B cell (primary cell): ENCODE measurements at regions not wholly inside any gene's neighbourhood (a gene's known extent, or its start where the extent isn't known, plus 50 kb on each side); places are given as distances from the start of the nearest gene placed in this dataset.

Experiments
- ATAC-seq: fragments of 200-7000 bp; cut with Tn5 transposase; one replicate; pipeline ENCODE4 v1.10.0; 2021; ENCODE audit warnings: low read depth, mild to moderate bottlenecking, moderate number of reproducible peaks, moderate library complexity
- CTCF ChIA-PET: fragments of 350-600 bp; sonication (Branson Sonifier 250); formaldehyde crosslinking; loops from one replicate; lab custom pipeline; 2021; ENCODE audit warnings: antibody characterized with exemption, inconsistent platforms; lab: Charles Lee
- POLR2A ChIA-PET: fragments of 350-600 bp; sonication (Branson Sonifier 250); formaldehyde crosslinking; loops from one replicate; lab custom pipeline; 2021; ENCODE audit warnings: antibody characterized with exemption; lab: Charles Lee
- DNase-seq: peaks from one replicate; pipeline ENCODE4 v3.0.0; 2013
- H2AFZ ChIP-seq: 2 replicates; pipeline ENCODE4 v1.6.1; 2012; ENCODE audit warnings: mild to moderate bottlenecking, low read depth, low read length; ENCODE audit not compliant: insufficient read depth, poor library complexity, severe bottlenecking
- H3K27ac ChIP-seq, 2 donors: 1 replicate in 1 of 2; 2 replicates in 1 of 2; pipeline ENCODE4 v1.5.1; 2012 to 2013; ENCODE audit warnings: low read length in 2 of 2, mild to moderate bottlenecking in 2 of 2, moderate library complexity in 1 of 2
- H3K27me3 ChIP-seq, 4 experiments: fragments of 200-600 bp in 1 of 4; sonication (generic) in 1 of 4; replicated peaks in 1 of 4; 1 replicate in 2 of 4; 2 replicates in 2 of 4; pipeline versions ENCODE4 v1.6.1 to v1.7.0; 2013 to 2016; ENCODE audit warnings: low read length in 3 of 4, mild to moderate bottlenecking in 2 of 4, mixed read lengths in 1 of 4, moderate library complexity in 1 of 4; ENCODE audit not compliant: insufficient read depth in 4 of 4, control insufficient read depth in 3 of 4; ENCODE audit errors: control extremely low read depth in 1 of 4
- H3K36me3 ChIP-seq, 2 experiments: replicated peaks in 1 of 2; 1 replicate in 1 of 2; 2 replicates in 1 of 2; pipeline versions ENCODE4 v1.6.1 to v1.7.1; 2013; ENCODE audit warnings: low read length in 1 of 2; ENCODE audit not compliant: insufficient read depth in 2 of 2, control insufficient read depth in 1 of 2; ENCODE audit errors: control extremely low read depth in 1 of 2, extremely low read depth in 1 of 2
- H3K4me1 ChIP-seq, 2 donors: fragments of 200-600 bp in 1 of 2; sonication (generic) in 1 of 2; 1 replicate in 1 of 2; 2 replicates in 1 of 2; pipeline versions ENCODE4 v1.5.1 to v1.6.1; 2013 to 2017; ENCODE audit warnings: low read length in 2 of 2; ENCODE audit not compliant: control insufficient read depth in 2 of 2, insufficient read depth in 2 of 2
- H3K4me2 ChIP-seq: replicated peaks from 2 replicates; pipeline ENCODE3; 2012; ENCODE audit warnings: mild to moderate bottlenecking, low read depth, low read length; ENCODE audit not compliant: poor library complexity, severe bottlenecking
- H3K4me3 ChIP-seq, 5 experiments: fragments of 200-600 bp in 1 of 5; sonication (generic) in 1 of 5; 1 replicate in 3 of 5; 2 replicates in 2 of 5; pipeline versions ENCODE4 v1.5.1 to v1.7.0; 2011 to 2016; ENCODE audit warnings: low read length in 4 of 5, mild to moderate bottlenecking in 4 of 5, low read depth in 2 of 5, control low read depth in 1 of 5, moderate library complexity in 1 of 5; ENCODE audit not compliant: insufficient read depth in 1 of 5; ENCODE audit errors: control extremely low read depth in 1 of 5, extremely low read depth in 1 of 5
- H3K79me2 ChIP-seq: fragments of 200-600 bp; sonication (generic); one replicate; pipeline ENCODE4 v1.6.0; 2016; ENCODE audit warnings: low read length; ENCODE audit not compliant: control insufficient read depth, insufficient read depth
- H3K9ac ChIP-seq: fragments of 200-600 bp; sonication (generic); 2 replicates; pipeline ENCODE4 v1.6.1; 2017; ENCODE audit warnings: mild to moderate bottlenecking, low read length, moderate library complexity
- H3K9me3 ChIP-seq, 3 donors: one replicate each; pipeline versions ENCODE4 v1.6.1 to v1.7.1; 2013; ENCODE audit warnings: low read length in 2 of 3; ENCODE audit not compliant: control insufficient read depth in 2 of 3, insufficient read depth in 1 of 3; ENCODE audit errors: control extremely low read depth in 1 of 3
- H4K20me1 ChIP-seq: 2 replicates; pipeline ENCODE4 v1.6.0; 2012; ENCODE audit warnings: mild to moderate bottlenecking, low read length; ENCODE audit not compliant: insufficient read depth, control insufficient read depth, poor library complexity, severe bottlenecking
- H3K27ac Mint-ChIP-seq: one replicate; pipeline ENCODE4 v1.8.0; 2021; ENCODE audit warnings: mixed read lengths
- H3K27me3 Mint-ChIP-seq: one replicate; pipeline ENCODE4 v1.8.0; 2021; ENCODE audit warnings: mixed read lengths
- H3K4me1 Mint-ChIP-seq: one replicate; pipeline ENCODE4 v1.8.0; 2021; ENCODE audit warnings: mixed read lengths
- H3K4me3 Mint-ChIP-seq: one replicate; pipeline ENCODE4 v1.8.0; 2021; ENCODE audit warnings: mixed read lengths
- H3K9me3 Mint-ChIP-seq: one replicate; pipeline ENCODE4 v1.8.0; 2022; ENCODE audit warnings: mixed read lengths; ENCODE audit not compliant: insufficient read depth
- EZH2 ChIP-seq: IDR thresholded peaks from 2 replicates; pipeline ENCODE4 v1.6.1; 2012; ENCODE audit warnings: borderline replicate concordance, low read depth, mild to moderate bottlenecking, moderate library complexity, low read length; ENCODE audit not compliant: insufficient read depth, poor library complexity, severe bottlenecking
- WGBS: methylation state at CpG from one replicate; pipeline ENCODE4 v1.1.5; 2013; ENCODE audit warnings: missing lambda C conversion rate; ENCODE audit not compliant: insufficient coverage; 5-methylcytosine and 5-hydroxymethylcytosine counted together
- intact Hi-C: fragments of 100-400 bp; cut with micrococcal nuclease; formaldehyde crosslinking; loops from one replicate; pipeline ENCODE4 v1.10.0; 2022
- TF ChIP-seq, protein P1 (sequence below): fragments of 200-600 bp; IDR thresholded peaks from one replicate; pipeline ENCODE4 v1.8.0; 2022; ENCODE audit warnings: antibody characterized with exemption, mild to moderate bottlenecking

DNA sequence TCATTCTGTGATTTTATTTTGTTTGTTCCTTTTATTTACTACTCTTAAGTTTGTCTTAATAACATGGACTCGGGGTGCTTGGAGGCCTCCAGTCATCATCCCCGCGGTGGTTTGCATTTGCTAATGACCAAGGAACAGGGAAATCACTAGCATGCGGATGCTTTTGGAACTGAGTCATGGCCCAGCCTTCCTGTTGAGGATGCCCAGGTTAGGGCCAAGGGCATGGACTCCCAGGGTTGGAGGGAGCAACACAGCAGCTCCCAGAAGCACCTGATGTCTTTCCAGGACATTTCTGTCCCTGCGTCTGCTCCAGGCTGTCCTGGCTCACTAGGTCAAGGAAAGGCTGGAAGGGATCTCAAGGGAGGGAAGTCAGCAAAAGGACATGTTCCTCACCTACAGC lies 423.7 kb upstream of the TSHZ3 start:
- intact Hi-C loops, result no loop called here
- CTCF ChIA-PET, result no interaction called here
- H3K4me2 ChIP-seq, result no peak overlapping the region
- no peak overlapping the region for H3K4me3 Mint-ChIP-seq
- ATAC-seq (no peak), DNase-seq (no peak)
- WGBS, result 100% methylated on average over 1 of the region's 5 CpGs
- no peaks in the 10 kb centered on the region for H4K20me1 ChIP-seq
- no peak overlapping the region for H3K27ac ChIP-seq
- H3K9ac ChIP-seq, result no peak overlapping the region
- H3K4me1 Mint-ChIP-seq, result no peaks in the 10 kb centered on the region
- H3K4me3 ChIP-seq, result no peak overlapping the region
- H3K9me3 Mint-ChIP-seq, result peaks cover 3% of the 10 kb centered on the region
- H3K27ac Mint-ChIP-seq, result no peak overlapping the region
- POLR2A ChIA-PET, result no interaction called here
- no peaks in the 10 kb centered on the region for H3K79me2 ChIP-seq
- no peaks in the 10 kb centered on the region for H3K27me3 ChIP-seq
- H3K4me1 ChIP-seq, result no peaks in the 10 kb centered on the region
- no peaks in the 10 kb centered on the region for H3K27me3 Mint-ChIP-seq
- TF ChIP-seq EZH2, result no peak
- H3K9me3 ChIP-seq, result peaks cover 0 to 16% (median 3%) of the 10 kb centered on the region in 3 donors
- no peaks in the 10 kb centered on the region for H3K36me3 ChIP-seq
- H2AFZ ChIP-seq, result no peak overlapping the region

DNA sequence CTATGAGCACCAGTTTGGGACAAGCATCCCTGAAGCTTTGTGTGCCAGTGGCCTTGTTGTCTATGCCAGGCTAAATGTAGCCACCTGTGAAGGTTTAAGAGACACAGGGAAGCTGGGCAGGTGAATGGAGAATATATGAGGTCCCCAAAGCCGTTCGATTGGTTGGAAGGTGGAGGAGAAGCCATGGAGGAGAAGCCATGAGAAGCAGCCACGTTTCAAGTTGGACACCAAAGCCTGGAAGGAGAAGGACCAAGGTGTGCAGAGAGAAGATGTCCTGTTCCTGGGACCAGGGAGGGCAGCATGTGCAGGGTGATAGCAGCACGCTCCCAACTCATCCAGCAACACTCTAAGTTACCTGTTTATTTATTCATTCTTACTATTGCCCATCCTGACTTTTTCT lies 432.3 kb upstream of the TSHZ3 start:
- no peak for ATAC-seq
- Mint-ChIP-seq H3K27me3 (no peaks in the 10 kb centered on the region), H3K9me3 (peaks cover 6% of the 10 kb centered on the region), H3K27ac (no peak overlapping the region), H3K4me1 (no peaks in the 10 kb centered on the region), H3K4me3 (no peak overlapping the region)
- Histone ChIP-seq H3K4me2 (no peak overlapping the region), H3K27me3 (no peaks in the 10 kb centered on the region), H3K36me3 (no peaks in the 10 kb centered on the region), H3K79me2 (no peaks in the 10 kb centered on the region), H3K27ac (no peak overlapping the region), H2AFZ (no peak overlapping the region), H3K9me3 (peaks cover 0 to 22% (median 2%) of the 10 kb centered on the region in 3 donors), H4K20me1 (no peaks in the 10 kb centered on the region), H3K4me1 (no peaks in the 10 kb centered on the region), H3K9ac (no peak overlapping the region), H3K4me3 (no peak overlapping the region)
- POLR2A ChIA-PET, result no interaction called here
- no peak for TF ChIP-seq EZH2
- TF ChIP-seq, protein P1, sequence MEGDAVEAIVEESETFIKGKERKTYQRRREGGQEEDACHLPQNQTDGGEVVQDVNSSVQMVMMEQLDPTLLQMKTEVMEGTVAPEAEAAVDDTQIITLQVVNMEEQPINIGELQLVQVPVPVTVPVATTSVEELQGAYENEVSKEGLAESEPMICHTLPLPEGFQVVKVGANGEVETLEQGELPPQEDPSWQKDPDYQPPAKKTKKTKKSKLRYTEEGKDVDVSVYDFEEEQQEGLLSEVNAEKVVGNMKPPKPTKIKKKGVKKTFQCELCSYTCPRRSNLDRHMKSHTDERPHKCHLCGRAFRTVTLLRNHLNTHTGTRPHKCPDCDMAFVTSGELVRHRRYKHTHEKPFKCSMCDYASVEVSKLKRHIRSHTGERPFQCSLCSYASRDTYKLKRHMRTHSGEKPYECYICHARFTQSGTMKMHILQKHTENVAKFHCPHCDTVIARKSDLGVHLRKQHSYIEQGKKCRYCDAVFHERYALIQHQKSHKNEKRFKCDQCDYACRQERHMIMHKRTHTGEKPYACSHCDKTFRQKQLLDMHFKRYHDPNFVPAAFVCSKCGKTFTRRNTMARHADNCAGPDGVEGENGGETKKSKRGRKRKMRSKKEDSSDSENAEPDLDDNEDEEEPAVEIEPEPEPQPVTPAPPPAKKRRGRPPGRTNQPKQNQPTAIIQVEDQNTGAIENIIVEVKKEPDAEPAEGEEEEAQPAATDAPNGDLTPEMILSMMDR, result no peak
- WGBS, result 75% methylated on average over 4 of the region's 4 CpGs
- CTCF ChIA-PET, result no interaction called here
- DNase-seq, result no peak
- intact Hi-C loops, result no loop called here
